ENCODE measurements at regions not wholly inside any gene's neighbourhood (a gene's known extent, or its start where the extent isn't known, plus 50 kb on each side); places are given as distances from the start of the nearest gene placed in this dataset.

DNA sequence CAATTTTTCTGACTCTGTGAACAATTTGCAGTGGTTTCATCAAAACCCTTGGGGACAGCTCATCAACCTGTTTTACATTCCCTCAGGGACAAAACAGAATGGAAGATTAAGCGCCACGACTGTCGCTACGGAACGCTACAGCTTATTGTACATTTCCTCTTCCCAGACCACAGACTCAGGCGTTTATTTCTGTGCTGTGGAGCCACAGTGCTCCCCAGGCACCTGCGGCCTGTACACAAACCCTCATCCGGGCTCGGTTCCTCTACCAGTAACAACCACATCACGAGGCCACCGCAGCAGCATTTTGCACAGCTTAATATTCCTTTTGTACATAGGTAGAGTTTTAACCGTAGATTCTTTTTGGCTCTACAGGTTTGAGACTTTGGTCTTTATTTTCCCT is 397.4 kb upstream of the OR4E1 start:
- TF ChIP-seq GATA3 (IDR thresholded peaks at IDR 0.05; ENCODE audit: low read depth, low read length) (no peak), GATA2 (IDR thresholded peaks at IDR 0.05; ENCODE audit: low read depth, low read length) (no peak)

DNA sequence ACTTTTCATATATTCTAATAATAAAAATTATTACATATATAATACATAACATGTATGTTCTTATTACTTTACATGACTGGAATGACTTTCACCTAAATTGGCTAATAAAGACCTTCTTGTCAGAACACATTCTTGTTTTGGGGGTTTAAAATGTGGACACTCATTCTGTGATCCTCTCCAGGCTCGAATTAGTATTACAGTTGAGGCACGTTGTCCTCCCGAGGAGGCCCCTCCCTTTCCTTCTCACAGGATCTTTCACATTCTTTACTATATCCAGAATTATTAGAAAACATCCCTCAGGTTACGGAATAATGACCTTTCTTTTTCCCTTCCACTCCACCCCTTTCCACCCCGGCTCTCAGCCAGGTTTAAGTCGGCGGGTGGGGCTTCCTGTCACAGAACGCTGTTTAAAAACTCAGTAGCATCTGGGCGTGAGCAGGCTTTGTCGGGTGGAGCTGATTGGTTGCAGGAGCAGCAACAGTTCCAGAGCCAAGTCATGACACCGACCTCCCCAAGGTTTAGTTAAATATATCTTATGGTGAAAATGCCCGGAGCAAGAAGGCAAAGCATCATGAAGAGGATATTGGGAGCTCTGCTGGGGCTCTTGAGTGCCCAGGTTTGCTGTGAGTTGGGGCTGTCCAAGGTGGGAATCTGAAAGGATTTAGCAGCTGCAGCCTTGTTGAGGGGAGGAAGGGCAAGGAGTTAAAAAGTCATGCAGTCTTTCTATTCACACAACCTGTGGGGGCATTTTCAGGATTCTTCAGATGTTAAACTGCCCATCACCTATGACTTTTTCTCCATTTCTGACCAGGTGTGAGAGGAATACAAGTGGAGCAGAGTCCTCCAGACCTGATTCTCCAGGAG is 396.7 kb upstream of the OR4E1 start:
- no peak for TF ChIP-seq GATA2 (IDR thresholded peaks at IDR 0.05; ENCODE audit: low read depth, low read length)
- TF ChIP-seq GATA3 (IDR thresholded peaks at IDR 0.05; ENCODE audit: low read depth, low read length), result no peak

DNA sequence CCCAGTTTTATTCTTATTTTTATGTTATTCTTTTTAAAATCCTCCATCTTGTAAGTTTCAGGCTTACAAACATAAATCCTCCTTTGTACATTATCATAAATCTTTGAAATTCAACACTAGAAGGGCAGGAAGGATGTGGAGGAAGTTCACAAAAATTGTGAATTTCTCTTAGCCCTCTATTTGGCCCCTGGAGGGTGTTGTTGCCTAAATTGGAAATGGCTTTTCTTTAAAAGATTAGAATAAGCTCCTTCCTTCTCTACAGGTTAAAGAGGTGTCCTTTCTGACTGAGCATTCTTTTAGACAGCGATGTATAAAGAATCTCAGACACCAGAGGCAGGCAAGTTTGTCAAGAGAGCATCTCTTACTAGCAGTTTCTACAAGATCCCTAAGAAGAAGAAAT is 391.7 kb upstream of the OR4E1 start:
- no peak for TF ChIP-seq GATA3 (IDR thresholded peaks at IDR 0.05; ENCODE audit: low read depth, low read length)

DNA sequence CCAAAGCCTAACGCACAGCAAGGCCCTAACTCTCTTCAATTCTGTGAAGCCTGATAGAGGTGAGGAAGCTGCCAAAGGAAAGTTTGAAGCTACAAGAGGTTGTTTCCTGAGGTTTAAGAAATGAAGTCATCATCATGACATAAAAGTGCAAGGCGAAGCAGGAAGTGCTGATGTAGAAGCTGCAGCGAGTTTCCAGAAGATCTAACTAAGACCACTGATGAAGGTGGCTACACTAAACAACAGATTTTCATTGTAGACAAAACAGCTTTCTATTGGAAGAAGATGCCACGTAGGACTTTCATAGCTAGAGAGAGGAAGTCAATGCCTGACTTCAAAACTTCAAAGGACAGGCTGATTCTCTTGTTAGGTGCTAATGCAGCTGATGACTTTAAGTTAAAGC is 385.6 kb upstream of the OR4E1 start:
- no peak for TF ChIP-seq GATA2 (IDR thresholded peaks at IDR 0.05; ENCODE audit: low read depth, low read length)
- no peak for TF ChIP-seq GATA3 (IDR thresholded peaks at IDR 0.05; ENCODE audit: low read depth, low read length)

DNA sequence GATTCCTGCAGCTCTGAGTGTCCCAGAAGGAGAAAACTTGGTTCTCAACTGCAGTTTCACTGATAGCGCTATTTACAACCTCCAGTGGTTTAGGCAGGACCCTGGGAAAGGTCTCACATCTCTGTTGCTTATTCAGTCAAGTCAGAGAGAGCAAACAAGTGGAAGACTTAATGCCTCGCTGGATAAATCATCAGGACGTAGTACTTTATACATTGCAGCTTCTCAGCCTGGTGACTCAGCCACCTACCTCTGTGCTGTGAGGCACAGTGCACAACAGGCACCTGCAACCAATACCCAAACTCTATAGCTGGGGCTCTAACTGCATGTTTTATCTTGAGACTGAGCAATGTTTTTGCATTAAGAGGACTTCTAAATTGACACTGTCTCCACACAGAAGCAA is 379.2 kb upstream of the OR4E1 start:
- TF ChIP-seq GATA3 (IDR thresholded peaks at IDR 0.05; ENCODE audit: low read depth, low read length) (no peak), GATA2 (IDR thresholded peaks at IDR 0.05; ENCODE audit: low read depth, low read length) (no peak)

DNA sequence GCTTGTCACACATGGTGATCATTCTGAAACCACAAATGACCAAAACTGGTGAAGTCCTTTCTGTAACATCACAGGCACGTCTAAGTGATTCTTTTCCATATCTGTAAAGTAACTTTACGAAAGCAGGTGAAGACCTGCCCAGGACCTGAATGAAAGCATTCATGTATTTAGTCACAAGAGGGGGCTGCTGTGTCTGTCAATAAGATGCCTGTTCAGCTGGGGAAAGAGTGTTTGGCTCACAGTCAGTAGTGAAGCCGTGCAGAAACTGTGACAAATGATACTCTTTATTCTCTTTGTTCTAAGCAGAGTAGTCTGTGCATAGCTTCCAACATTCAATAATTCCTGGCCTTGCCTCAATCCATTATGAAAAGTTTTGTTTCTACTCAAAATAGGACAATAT is 373.5 kb upstream of the OR4E1 start:
- TF ChIP-seq GATA2 (IDR thresholded peaks at IDR 0.05; ENCODE audit: low read depth, low read length) (no peak), GATA3 (IDR thresholded peaks at IDR 0.05; ENCODE audit: low read depth, low read length) (no peak)

DNA sequence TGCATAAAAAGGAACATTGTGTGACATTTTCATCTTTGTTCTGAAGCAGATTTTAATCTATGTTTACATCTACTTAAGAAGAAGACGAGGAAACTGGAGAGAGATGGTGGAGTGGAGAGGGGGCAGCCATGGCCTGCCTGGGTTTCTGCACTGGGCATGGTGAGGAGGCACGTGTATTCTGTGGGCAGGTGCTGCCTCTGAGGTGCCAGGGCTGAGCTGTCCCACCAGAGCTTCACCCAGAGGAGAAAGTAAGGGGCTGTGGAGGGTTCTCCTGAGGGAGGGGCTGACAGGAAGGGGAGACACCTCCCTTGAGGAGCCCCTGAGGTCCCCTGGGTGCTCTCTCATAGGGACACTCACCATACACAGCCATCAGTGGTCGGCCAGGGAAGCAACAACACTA is 372.4 kb upstream of the OR4E1 start:
- TF ChIP-seq GATA3 (IDR thresholded peaks at IDR 0.05; ENCODE audit: low read depth, low read length) (no peak), GATA2 (IDR thresholded peaks at IDR 0.05; ENCODE audit: low read depth, low read length) (no peak)

DNA sequence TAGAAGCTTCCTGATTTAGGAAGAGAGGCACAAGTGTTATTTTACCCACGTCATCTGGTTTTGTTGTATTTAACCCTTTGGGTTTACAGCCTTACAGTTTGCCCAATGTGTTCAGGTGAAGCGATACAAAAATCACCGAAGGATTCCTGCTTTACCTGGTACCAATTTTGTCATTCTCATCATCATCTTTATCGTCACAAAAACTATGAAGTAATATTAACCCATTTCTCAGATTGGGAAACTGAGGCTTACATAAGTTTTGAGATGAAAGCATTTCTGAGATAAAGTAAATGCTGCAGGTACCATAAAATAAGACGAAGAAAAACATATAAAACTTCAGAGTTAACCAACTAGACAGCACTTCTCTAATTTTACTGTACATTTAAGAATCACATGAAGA is 370.6 kb upstream of the OR4E1 start:
- TF ChIP-seq GATA2 (IDR thresholded peaks at IDR 0.05; ENCODE audit: low read depth, low read length) (no peak), GATA3 (IDR thresholded peaks at IDR 0.05; ENCODE audit: low read depth, low read length) (no peak)

DNA sequence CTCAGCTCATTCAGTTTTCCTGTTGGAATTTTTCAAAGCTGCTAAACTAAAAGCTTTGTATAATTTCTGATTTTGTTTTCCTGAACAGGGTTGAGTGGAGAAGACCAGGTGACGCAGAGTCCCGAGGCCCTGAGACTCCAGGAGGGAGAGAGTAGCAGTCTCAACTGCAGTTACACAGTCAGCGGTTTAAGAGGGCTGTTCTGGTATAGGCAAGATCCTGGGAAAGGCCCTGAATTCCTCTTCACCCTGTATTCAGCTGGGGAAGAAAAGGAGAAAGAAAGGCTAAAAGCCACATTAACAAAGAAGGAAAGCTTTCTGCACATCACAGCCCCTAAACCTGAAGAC is 367.1 kb upstream of the OR4E1 start:
- TF ChIP-seq GATA2 (IDR thresholded peaks at IDR 0.05; ENCODE audit: low read depth, low read length) (no peak), GATA3 (IDR thresholded peaks at IDR 0.05; ENCODE audit: low read depth, low read length) (no peak)

DNA sequence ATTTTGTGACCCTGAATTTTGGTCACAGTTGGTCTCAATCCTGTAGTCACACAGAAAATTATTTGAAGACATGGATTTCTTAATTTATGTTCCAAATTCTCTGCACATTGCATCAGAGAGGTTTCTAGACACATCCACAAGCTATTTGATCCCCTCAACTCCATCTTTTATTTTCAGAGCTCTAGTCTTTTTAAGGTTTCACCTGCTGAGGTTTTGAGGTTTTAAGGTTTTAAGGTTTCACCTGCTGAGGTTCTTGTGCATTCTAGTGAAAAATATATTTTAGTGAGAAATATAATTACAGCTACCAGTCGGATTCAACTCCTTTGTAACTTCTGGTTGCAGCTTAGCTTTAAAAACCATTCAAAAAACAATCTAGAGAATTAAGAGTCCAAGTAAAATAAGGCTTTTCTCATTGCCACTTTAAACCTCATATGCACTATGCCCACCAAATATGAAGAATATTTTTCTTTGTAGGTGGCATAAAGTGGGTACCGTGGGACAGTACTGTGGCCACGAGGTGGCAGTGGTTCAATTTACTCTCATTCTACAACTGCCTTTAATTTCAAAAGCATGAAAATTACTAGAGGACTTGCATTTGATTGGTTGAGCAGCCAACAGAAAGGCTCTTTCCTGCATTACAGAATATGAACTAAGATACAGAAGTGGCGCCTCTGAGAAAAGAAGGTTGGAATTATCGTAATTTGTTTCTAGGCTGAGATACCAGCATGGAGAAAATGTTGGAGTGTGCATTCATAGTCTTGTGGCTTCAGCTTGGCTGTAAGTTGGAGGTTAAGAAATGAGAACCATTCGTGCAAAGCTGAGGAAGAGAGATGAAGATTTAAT is 366.5 kb upstream of the OR4E1 start:
- TF ChIP-seq GATA2 (IDR thresholded peaks at IDR 0.05; ENCODE audit: low read depth, low read length), result no peak
- TF ChIP-seq GATA3 (IDR thresholded peaks at IDR 0.05; ENCODE audit: low read depth, low read length), result no peak

DNA sequence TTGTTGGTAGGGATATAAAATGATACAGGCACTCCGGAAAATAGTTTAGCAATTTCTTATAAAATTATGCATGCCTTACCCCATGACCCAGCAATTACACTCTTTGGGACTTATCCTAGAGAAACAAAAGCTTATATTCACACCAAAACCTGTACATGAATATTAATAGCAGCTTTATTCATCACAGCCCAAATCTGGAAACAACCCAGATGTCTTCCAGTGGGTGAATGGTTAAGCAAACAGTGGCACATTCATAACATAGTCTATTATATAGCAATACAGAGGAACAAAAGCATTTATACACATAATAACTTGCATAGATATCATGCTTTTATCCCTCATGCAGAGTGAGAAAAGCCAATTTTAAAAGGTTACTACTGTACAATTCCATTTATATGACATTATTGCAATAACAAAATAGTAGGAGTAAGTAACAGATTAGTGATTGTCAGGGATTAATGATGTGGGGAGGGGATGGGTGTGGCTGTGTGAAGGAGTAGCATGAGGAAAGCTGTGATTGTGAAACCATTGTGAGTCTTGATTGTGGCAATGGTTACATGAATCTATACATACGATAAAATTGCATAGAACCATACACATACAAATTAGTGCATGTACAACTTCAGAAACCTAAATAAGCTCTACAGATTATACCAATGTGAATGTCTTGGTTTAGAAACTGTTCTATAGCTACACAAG is 363.1 kb upstream of the OR4E1 start:
- no peak for TF ChIP-seq GATA3 (IDR thresholded peaks at IDR 0.05; ENCODE audit: low read depth, low read length)
- no peak for TF ChIP-seq GATA2 (IDR thresholded peaks at IDR 0.05; ENCODE audit: low read depth, low read length)

DNA sequence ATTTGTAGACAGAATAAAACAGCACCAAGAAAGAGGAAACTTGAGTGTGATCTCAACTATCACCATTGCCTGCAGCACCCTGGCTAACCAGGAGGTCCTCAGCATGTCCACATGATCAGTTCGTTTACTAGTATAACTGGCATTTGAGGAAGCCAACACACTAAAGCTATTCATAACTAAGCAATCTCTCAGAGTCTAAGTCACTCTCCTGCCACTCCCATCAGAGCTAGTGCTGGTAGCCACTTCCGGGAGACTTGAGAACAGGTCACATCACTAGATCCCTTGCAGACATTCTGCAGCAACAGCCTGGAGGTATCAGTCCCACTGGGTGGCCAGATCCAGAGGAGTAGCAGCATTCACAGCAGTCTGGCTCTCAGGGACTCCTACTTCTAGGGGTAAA is 352.9 kb upstream of the OR4E1 start:
- TF ChIP-seq GATA2 (IDR thresholded peaks at IDR 0.05; ENCODE audit: low read depth, low read length), result no peak
- TF ChIP-seq GATA3 (IDR thresholded peaks at IDR 0.05; ENCODE audit: low read depth, low read length), result no peak

DNA sequence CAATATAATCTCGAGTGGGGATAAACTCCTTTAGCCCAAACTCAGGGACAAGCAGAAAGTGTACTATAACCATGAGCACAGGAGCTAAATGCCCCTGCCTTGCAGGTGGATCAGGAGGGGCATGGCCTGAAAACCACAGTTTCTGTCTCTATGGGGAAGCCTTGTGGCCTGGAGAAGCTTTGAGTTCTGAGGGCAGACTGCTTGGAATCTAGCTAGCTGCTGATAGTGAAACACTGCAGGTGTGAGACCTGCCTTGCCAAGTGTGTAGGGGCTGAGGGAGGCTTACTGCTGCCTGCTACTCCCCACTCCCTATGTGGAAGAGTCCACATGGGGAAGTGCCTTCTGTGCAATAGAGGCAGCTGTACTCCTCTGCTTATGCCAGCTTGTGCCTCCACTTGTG is 352.3 kb upstream of the OR4E1 start:
- TF ChIP-seq GATA3 (IDR thresholded peaks at IDR 0.05; ENCODE audit: low read depth, low read length), result no peak

DNA sequence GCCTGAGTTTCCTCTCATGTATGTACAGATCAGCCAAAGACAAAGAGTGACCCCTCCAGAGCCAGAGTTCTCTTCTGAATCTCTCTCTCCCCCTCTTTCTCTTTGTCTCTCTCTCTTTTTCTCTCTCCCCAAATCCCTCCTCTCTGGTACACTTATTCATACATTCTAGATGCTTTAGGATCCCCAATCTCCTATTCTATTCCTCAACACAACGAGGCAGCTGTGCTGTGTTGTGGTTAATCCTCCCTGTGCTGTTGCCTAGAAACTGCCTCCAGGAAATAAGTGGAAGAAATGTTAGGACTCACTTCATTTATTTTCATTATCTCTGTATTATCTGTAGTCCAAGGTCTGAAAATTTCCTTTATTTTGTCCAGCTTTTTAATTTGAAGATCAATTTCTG is 350.5 kb upstream of the OR4E1 start:
- TF ChIP-seq GATA2 (IDR thresholded peaks at IDR 0.05; ENCODE audit: low read depth, low read length) (no peak), GATA3 (IDR thresholded peaks at IDR 0.05; ENCODE audit: low read depth, low read length) (no peak)

DNA sequence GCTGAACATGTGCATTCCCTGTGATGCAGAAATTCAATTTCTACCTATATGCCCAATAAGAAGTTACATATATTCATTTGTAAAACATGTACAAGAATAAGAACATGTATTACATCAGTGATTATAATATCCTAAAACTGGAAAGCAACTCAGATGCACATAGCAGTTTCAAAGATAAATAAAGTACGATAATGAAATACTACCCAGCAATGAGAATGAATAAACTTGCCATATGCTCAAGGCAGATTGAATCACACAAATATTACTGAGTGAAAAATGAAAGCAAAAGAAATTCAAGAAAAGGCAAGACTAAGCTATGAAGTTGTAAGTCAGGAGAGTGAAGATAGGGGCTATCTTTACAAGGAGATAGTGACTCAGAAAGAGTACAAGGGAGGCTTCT is 345.3 kb upstream of the OR4E1 start:
- no peak for TF ChIP-seq GATA3 (IDR thresholded peaks at IDR 0.05; ENCODE audit: low read depth, low read length)
- TF ChIP-seq GATA2 (IDR thresholded peaks at IDR 0.05; ENCODE audit: low read depth, low read length), result no peak
